LNCaP clone FGC (cell line): ENCODE measurements at regions not wholly inside any gene's neighbourhood (a gene's known extent, or its start where the extent isn't known, plus 50 kb on each side); places are given as distances from the start of the nearest gene placed in this dataset.
A peak's percentile ranks its signal among the peaks of the same experiment; 100 is the strongest.

Experiments used
- DNase-seq: peaks from one replicate; pipeline ENCODE4 v3.0.0-alpha.2; 2011; ENCODE audit warnings: low read depth
- H3K4me3 ChIP-seq: 2 replicates; pipeline ENCODE4 v1.5.1; 2011; ENCODE audit warnings: mild to moderate bottlenecking, low read depth, low read length, control low read depth
- CTCF ChIP-seq: IDR thresholded peaks from 2 replicates; pipeline ENCODE4 v1.5.1; 2012; ENCODE audit warnings: mild to moderate bottlenecking; ENCODE audit not compliant: control insufficient read depth, insufficient read depth; ENCODE audit errors: extremely low read depth

DNA sequence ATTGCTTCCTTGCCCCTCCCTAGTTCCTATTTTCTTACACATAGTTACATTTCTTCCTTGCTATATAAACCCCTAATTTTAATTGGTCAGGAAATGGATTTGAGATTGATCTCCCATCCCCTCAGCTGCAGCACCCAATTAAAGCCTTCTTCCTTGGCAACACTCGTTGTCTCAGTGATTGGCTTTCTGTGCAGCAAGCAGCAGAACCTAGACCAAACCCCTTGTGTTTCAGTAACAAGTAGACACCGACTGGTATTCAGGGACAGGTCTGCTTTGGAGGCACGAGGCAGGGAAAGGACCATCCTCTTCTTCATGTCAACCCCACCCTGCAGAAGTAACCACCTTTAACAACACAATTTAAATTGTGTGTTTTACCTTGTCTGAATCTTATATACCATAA lies 152.6 kb downstream of the RPAP3 start:
- no peak overlapping the region for H3K4me3 ChIP-seq
- DNase-seq: no peak
- no peak for TF ChIP-seq CTCF

DNA sequence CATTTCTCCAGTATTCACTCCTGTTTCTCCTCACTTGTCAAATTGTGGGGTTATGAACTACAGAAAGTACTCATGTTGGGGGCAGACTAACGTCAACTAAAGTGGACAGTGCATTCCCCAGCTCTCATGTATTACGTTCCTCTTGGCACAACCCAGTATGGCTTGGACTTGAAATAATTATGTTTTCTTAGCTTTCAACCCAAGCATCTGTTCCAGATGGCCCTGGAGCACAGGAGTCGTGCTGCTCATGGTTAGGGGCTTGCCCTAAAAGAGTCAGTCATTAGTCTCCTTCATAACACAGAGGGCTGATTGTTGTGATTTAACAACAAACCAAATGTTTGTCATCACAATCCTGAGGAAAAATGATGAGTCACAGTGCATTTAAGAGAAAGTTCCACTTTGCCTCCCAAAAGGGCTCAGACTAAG lies 154.4 kb downstream of the RPAP3 start:
- DNase-seq: no peak
- no peak overlapping the region for H3K4me3 ChIP-seq
- no peak for TF ChIP-seq CTCF

DNA sequence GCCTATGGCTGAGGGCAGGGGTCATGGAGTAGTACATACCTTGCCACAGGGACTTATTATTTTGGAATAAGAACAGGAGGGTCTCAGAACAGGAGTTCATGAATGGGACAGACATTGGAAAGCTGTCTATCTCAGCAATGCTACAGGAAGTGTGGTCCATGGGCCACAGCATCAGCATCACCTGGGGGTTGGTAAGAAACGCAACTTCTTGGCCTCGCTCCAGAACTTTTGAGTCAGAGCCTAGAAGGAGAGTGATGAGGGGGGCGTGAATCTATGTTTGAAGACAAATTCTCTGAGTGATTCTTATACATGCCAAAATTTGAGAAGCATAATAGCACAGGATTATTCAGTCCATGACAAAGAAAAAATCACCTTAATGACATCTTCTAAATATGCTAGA lies 156.6 kb downstream of the RPAP3 start:
- TF ChIP-seq CTCF: no peak
- no peak for DNase-seq
- no peak overlapping the region for H3K4me3 ChIP-seq

GRCh38 chr12:47548401-47548800 lies 157.4 kb downstream of the RPAP3 start:
- TF ChIP-seq CTCF: no peak
- H3K4me3 ChIP-seq: no peak overlapping the region
- DNase-seq: no peak

GRCh38 chr12:47547077-47547476 lies 158.8 kb downstream of the RPAP3 start:
- DNase-seq: no peak
- TF ChIP-seq CTCF: peak; percentile 49
- no peak overlapping the region for H3K4me3 ChIP-seq

GRCh38 chr12:47545938-47546609 lies 159.8 kb downstream of the RPAP3 start:
- no peak for TF ChIP-seq CTCF
- DNase-seq: no peak
- no peak overlapping the region for H3K4me3 ChIP-seq

DNA sequence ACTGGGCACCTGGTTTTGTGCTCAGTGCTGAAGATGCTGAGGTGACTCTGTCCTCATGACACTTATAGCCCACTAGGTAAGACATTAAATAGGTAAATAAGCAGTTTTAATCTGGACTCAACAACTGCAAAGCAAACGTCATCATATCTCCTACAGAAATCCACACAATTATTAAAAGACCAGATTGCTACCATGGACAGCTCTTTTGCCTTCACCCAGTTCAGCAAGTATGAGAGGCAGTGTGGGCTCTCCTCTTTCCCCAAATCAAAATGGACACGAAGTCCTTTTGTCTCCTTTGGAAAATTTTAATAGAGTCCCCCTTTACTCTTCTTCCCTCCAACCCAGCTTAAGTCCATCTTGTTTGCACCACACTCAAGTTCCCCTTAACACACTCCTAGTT lies 171.1 kb downstream of the RPAP3 start:
- no peak for TF ChIP-seq CTCF
- H3K4me3 ChIP-seq: no peak overlapping the region
- DNase-seq: no peak
